HG03066 (cell line): ENCODE measurements at regions not wholly inside any gene's neighbourhood (a gene's known extent, or its start where the extent isn't known, plus 50 kb on each side); places are given as distances from the start of the nearest gene placed in this dataset.

Source experiments
- ATAC-seq: cut with Tn5 transposase; IDR thresholded peaks from one replicate; pipeline ENCODE4 v1.9.1; 2021; ENCODE audit warnings: low read depth; ENCODE audit not compliant: unreplicated experiment

GRCh38 chr1:101748077-101748476, 248.6 kb downstream of the OLFM3 start:
- ATAC-seq, result no peak
